A549 (cell line): ENCODE measurements at regions not wholly inside any gene's neighbourhood (a gene's known extent, or its start where the extent isn't known, plus 50 kb on each side); places are given as distances from the start of the nearest gene placed in this dataset.
A peak's percentile ranks its signal among the peaks of the same experiment; 100 is the strongest.
"Not testable (repeated sequence)": the region's sequence is repeated elsewhere in the genome, so short reads cannot be mapped to it uniquely, and the experiment has no call there.

Experiments
- ATAC-seq, 2 experiments: fragments of 200-7000 bp in 1 of 2; fragments of >200 bp in 1 of 2; cut with Nextera tagmentation in 1 of 2; cut with Tn5 transposase in 1 of 2; 3 replicates each; pipeline versions ENCODE4 v1.8.0 to v1.9.1; 2018 to 2020; ENCODE audit warnings: mild to moderate bottlenecking in 1 of 2, moderate library complexity in 1 of 2
- CTCF ChIA-PET: fragments of 300-600 bp; sonication (Branson Sonifier 250); formaldehyde crosslinking; extraction: SDS; loops from one replicate; lab custom pipeline; 2021; ENCODE audit warnings: antibody characterized with exemption, inconsistent platforms; lab: Yijun Ruan, JAX
- POLR2A ChIA-PET: fragments of 350-600 bp; formaldehyde crosslinking; extraction: SDS; loops from one replicate; lab custom pipeline; 2021; ENCODE audit warnings: antibody characterized with exemption, inconsistent platforms; lab: Yijun Ruan, JAX
- DNase-seq, 2 experiments: peaks; one replicate each; pipeline versions ENCODE4 v3.0.0 to v3.0.0-alpha.2; 2011 to 2016; ENCODE audit warnings: low read depth in 1 of 2, low spot score in 1 of 2
- FAIRE-seq: peaks from 2 replicates; lab custom pipeline; 2011; peaks lifted over from hg19 to GRCh38; lab: Jason Lieb, UNC
- H3K27ac ChIP-seq, 2 experiments: fragments of >200 bp; sonication (Bioruptor Twin); formaldehyde crosslinking; 3 replicates each; pipeline ENCODE4 v1.5.1; 2016 to 2017
- H3K4me1 ChIP-seq: fragments of >200 bp; sonication (Bioruptor Twin); formaldehyde crosslinking; 3 replicates; pipeline ENCODE4 v1.6.1; 2016
- H3K4me2 ChIP-seq: fragments of >200 bp; sonication (Bioruptor Twin); formaldehyde crosslinking; 3 replicates; pipeline ENCODE4 v1.6.1; 2016
- H3K4me3 ChIP-seq: fragments of >200 bp; sonication (Bioruptor Twin); formaldehyde crosslinking; 3 replicates; pipeline ENCODE4 v1.5.1; 2016
- H3K9me3 ChIP-seq: fragments of >200 bp; sonication (Bioruptor Twin); formaldehyde crosslinking; 3 replicates; pipeline ENCODE4 v1.6.1; 2016
- ATOH8 ChIP-seq: fragments of 250-450 bp; sonication (Bioruptor Pico); IDR thresholded peaks from 2 replicates; pipeline ENCODE4 v1.5.0; 2020; ENCODE audit warnings: low read depth, mild to moderate bottlenecking, moderate library complexity
- BCL3 ChIP-seq: fragments of >200 bp; sonication (Bioruptor Twin); formaldehyde crosslinking; IDR thresholded peaks from 3 replicates; pipeline ENCODE4 v1.6.1; 2016
- CBX8 ChIP-seq: fragments of 200-600 bp; sonication (generic); IDR thresholded peaks from 2 replicates; pipeline ENCODE4 v1.6.1; 2016
- CEBPB ChIP-seq, 2 experiments: fragments of >200 bp in 1 of 2; sonication (Bioruptor Twin) in 1 of 2; formaldehyde crosslinking in 1 of 2; IDR thresholded peaks; 2 replicates each; pipeline ENCODE4 v1.6.1; 2012 to 2016
- CHD4 ChIP-seq: fragments of 200-600 bp; sonication (generic); IDR thresholded peaks from 2 replicates; pipeline ENCODE4 v1.6.1; 2016; ENCODE audit warnings: antibody characterized with exemption, mild to moderate bottlenecking, borderline replicate concordance
- ELK1 ChIP-seq: fragments of 150-350 bp; IDR thresholded peaks from 2 replicates; pipeline ENCODE4 v1.6.1; 2014; ENCODE audit warnings: low read depth, mild to moderate bottlenecking, low read length
- FOSL2 ChIP-seq, 2 experiments: fragments of 450-650 bp in 1 of 2; fragments of >200 bp in 1 of 2; sonication (Bioruptor Twin) in 1 of 2; formaldehyde crosslinking; IDR thresholded peaks; 2 replicates each; pipeline versions ENCODE4 v1.5.0 to v1.6.1; 2016 to 2020; ENCODE audit warnings: mild to moderate bottlenecking in 1 of 2, moderate library complexity in 1 of 2
- HOXA7 ChIP-seq: fragments of 250-450 bp; sonication (Bioruptor Pico); IDR thresholded peaks from 2 replicates; pipeline ENCODE4 v1.5.0; 2020; ENCODE audit warnings: mild to moderate bottlenecking, moderate library complexity
- HOXB13 ChIP-seq: fragments of 250-450 bp; sonication (Bioruptor Pico); IDR thresholded peaks from 2 replicates; pipeline ENCODE4 v1.5.0; 2020; ENCODE audit warnings: low read depth, mild to moderate bottlenecking, moderate library complexity
- JUNB ChIP-seq: fragments of >200 bp; sonication (Bioruptor Twin); formaldehyde crosslinking; IDR thresholded peaks from 2 replicates; pipeline ENCODE4 v1.6.1; 2016
- KDM1A ChIP-seq: fragments of 200-600 bp; sonication (generic); IDR thresholded peaks from 2 replicates; pipeline ENCODE4 v1.6.1; 2016; ENCODE audit warnings: low read depth, mild to moderate bottlenecking
- MAFK ChIP-seq: fragments of 450-650 bp; IDR thresholded peaks from 2 replicates; pipeline ENCODE4 v1.6.1; 2014; ENCODE audit not compliant: partially characterized antibody
- PBX3 ChIP-seq: IDR thresholded peaks from 2 replicates; pipeline ENCODE4 v1.6.1; 2012
- PHF8 ChIP-seq: fragments of 200-600 bp; sonication (generic); IDR thresholded peaks from 2 replicates; pipeline ENCODE4 v1.6.1; 2016; ENCODE audit warnings: low read depth, mild to moderate bottlenecking, antibody characterized with exemption, moderate library complexity, borderline replicate concordance
- POLR2AphosphoS2 ChIP-seq: conservative IDR thresholded peaks from 2 replicates; pipeline ENCODE4 v1.6.1; 2012; ENCODE audit warnings: low read length, improper control_type of control experiment, inconsistent platforms
- RARB ChIP-seq: fragments of 250-450 bp; sonication (Bioruptor Pico); IDR thresholded peaks from 2 replicates; pipeline ENCODE4 v1.8.0; 2021; ENCODE audit warnings: mild to moderate bottlenecking, moderate library complexity
- RCOR1 ChIP-seq: fragments of 150-350 bp; IDR thresholded peaks from 2 replicates; pipeline ENCODE4 v1.6.1; 2014; ENCODE audit warnings: antibody characterized with exemption, low read length, low read depth
- WGBS: methylation state at CpG from one replicate; pipeline ENCODE4 v1.1.6; 2017; ENCODE audit errors: missing lambda C conversion rate; 5-methylcytosine and 5-hydroxymethylcytosine counted together

GRCh38 chr10:77740396-77740795, 102.8 kb upstream of the KCNMA1 start:
- H3K27ac ChIP-seq, FAIRE-seq, H3K9me3 ChIP-seq, H3K4me2 ChIP-seq, H3K4me3 ChIP-seq, POLR2A ChIA-PET, DNase-seq, ATAC-seq: not testable (repeated sequence)
- CTCF ChIA-PET, result interaction anchor here (0.8 to 1.7 kb wide), 4 partner anchors 8 to 575 kb away, joined by 3 to 6 read pairs (median 4); no protein-coding TSS in a partner anchor
- WGBS, result 92% methylated on average over 3 of the region's 3 CpGs
- peaks cover 11% of the 10 kb centered on the region; the same call in 2 of the 3 replicates for H3K4me1 ChIP-seq

GRCh38 chr10:77738496-77739158, 101.0 kb upstream of the KCNMA1 start:
- DNase-seq (no peak), FAIRE-seq (no peak)
- peak overlapping the region in 1 of 2 experiments; percentile 20; a peak in 1 of 6 replicates for H3K27ac ChIP-seq

GRCh38 chr10:77737608-77738007, 100.0 kb upstream of the KCNMA1 start:
- peaks cover 11% of the 10 kb centered on the region; the same call in 2 of the 3 replicates for H3K4me1 ChIP-seq
- no peak for ATAC-seq
- peak; percentile 81 for FAIRE-seq
- DNase-seq, result peak in 1 of 2 experiments; percentile 27
- no peak for TF ChIP-seq CBX8
- TF ChIP-seq ELK1, result no peak
- no peak for TF ChIP-seq ATOH8 (CRISPR knock-in tag)
- no peak for TF ChIP-seq FOSL2 (IDR thresholded peaks at IDR 0.05)
- TF ChIP-seq FOSL2 (CRISPR knock-in tag; IDR thresholded peaks at IDR 0.05), result no peak
- 0 out of 2 replicates have a peak, but pooled peaks have one; percentile 30 for TF ChIP-seq JUNB
- no peak for TF ChIP-seq PHF8
- no peak for TF ChIP-seq CHD4
- no peak for TF ChIP-seq HOXB13 (CRISPR knock-in tag)
- H3K9me3 ChIP-seq, result no peaks in the 10 kb centered on the region
- ChIA-PET POLR2A (no interaction called here), CTCF (interaction anchor here (0.6 to 1.4 kb wide), 3 partner anchors 19 to 26 kb away, joined by 3 to 5 read pairs (median 4); no protein-coding TSS in a partner anchor)
- 3% methylated on average over 2 of the region's 2 CpGs for WGBS
- no peak overlapping the region for H3K4me3 ChIP-seq
- no peak overlapping the region for H3K27ac ChIP-seq
- no peak overlapping the region for H3K4me2 ChIP-seq

More at GRCh38 chr10:77738496-77739158, 101.0 kb upstream of the KCNMA1 start:
- Histone ChIP-seq H3K4me3 (no peak overlapping the region), H3K4me2 (no peak overlapping the region), H3K9me3 (no peaks in the 10 kb centered on the region), H3K4me1 (peaks cover 11% of the 10 kb centered on the region; the same call in 2 of the 3 replicates)
- no peak for ATAC-seq
- ChIA-PET CTCF (interaction anchor here (1.0 to 1.4 kb wide), 2 partner anchors 19 to 27 kb away, joined by 3 to 4 read pairs; no protein-coding TSS in a partner anchor), POLR2A (no interaction called here)
- TF ChIP-seq BCL3 (no peak), MAFK (no peak), POLR2AphosphoS2 (no peak), PBX3 (no peak), HOXA7 (CRISPR knock-in tag) (no peak), RARB (no peak), RCOR1 (no peak), CEBPB (IDR thresholded peaks at IDR 0.05) (no peak), KDM1A (no peak)
- WGBS, result 66% methylated on average over 2 of the region's 2 CpGs

- CTCF ChIA-PET, result interaction anchor here (1.5 to 1.7 kb wide), 2 partner anchors 22 to 24 kb away, joined by 3 to 9 read pairs; no protein-coding TSS in a partner anchor
- DNase-seq, H3K4me3 ChIP-seq, H3K9me3 ChIP-seq, FAIRE-seq, H3K27ac ChIP-seq, ATAC-seq, POLR2A ChIA-PET, H3K4me2 ChIP-seq: not testable (repeated sequence)
- WGBS, result 60% methylated on average over 5 of the region's 5 CpGs
- peaks cover 11% of the 10 kb centered on the region; the same call in 2 of the 3 replicates for H3K4me1 ChIP-seq
Observed at GRCh38 chr10:77735136-77735535, 97.5 kb upstream of the KCNMA1 start.
